GM18858 (cell line): ENCODE measurements at regions not wholly inside any gene's neighbourhood (a gene's known extent, or its start where the extent isn't known, plus 50 kb on each side); places are given as distances from the start of the nearest gene placed in this dataset.
"Not testable (repeated sequence)": the region's sequence is repeated elsewhere in the genome, so short reads cannot be mapped to it uniquely, and the experiment has no call there.

ENCODE experiments used
- ATAC-seq: cut with Tn5 transposase; IDR thresholded peaks from one replicate; pipeline ENCODE4 v1.9.1; 2021; ENCODE audit not compliant: unreplicated experiment

- ATAC-seq: no peak
Observed at GRCh38 chr21:20207335-20207734, 790.9 kb upstream of the NCAM2 start.

- no peak for ATAC-seq
Observed at GRCh38 chr21:20215959-20216358, 782.2 kb upstream of the NCAM2 start.

GRCh38 chr21:20220586-20220985, 777.6 kb upstream of the NCAM2 start:
- ATAC-seq: no peak

- not testable (repeated sequence) for ATAC-seq
Observed at GRCh38 chr21:20221981-20222380, 776.2 kb upstream of the NCAM2 start.

- not testable (repeated sequence) for ATAC-seq
Observed at GRCh38 chr21:20236649-20237048, 761.6 kb upstream of the NCAM2 start.

GRCh38 chr21:20249401-20249800, 748.8 kb upstream of the NCAM2 start:
- no peak for ATAC-seq

GRCh38 chr21:20250337-20250736, 747.9 kb upstream of the NCAM2 start:
- ATAC-seq: no peak

GRCh38 chr21:20253261-20253660, 744.9 kb upstream of the NCAM2 start:
- no peak for ATAC-seq

GRCh38 chr21:20254964-20255363, 743.2 kb upstream of the NCAM2 start:
- ATAC-seq: no peak

GRCh38 chr21:20257052-20257740, 741.0 kb upstream of the NCAM2 start:
- ATAC-seq: no peak

GRCh38 chr21:20258542-20258941, 739.7 kb upstream of the NCAM2 start:
- ATAC-seq: no peak

- no peak for ATAC-seq
Observed at GRCh38 chr21:20259031-20259867, 739.0 kb upstream of the NCAM2 start.

GRCh38 chr21:20260124-20260523, 738.1 kb upstream of the NCAM2 start:
- no peak for ATAC-seq

GRCh38 chr21:20261364-20261763, 736.8 kb upstream of the NCAM2 start:
- ATAC-seq: no peak

GRCh38 chr21:20265707-20266440, 732.3 kb upstream of the NCAM2 start:
- ATAC-seq: no peak

GRCh38 chr21:20266441-20266710, 731.8 kb upstream of the NCAM2 start:
- ATAC-seq: no peak

GRCh38 chr21:20270365-20271055, 727.7 kb upstream of the NCAM2 start:
- no peak for ATAC-seq

- ATAC-seq: no peak
Observed at GRCh38 chr21:20272791-20273362, 725.3 kb upstream of the NCAM2 start.

- ATAC-seq: no peak
Observed at GRCh38 chr21:20276377-20276776, 721.8 kb upstream of the NCAM2 start.

GRCh38 chr21:20276954-20277353, 721.3 kb upstream of the NCAM2 start:
- ATAC-seq: no peak

GRCh38 chr21:20283836-20284235, 714.4 kb upstream of the NCAM2 start:
- no peak for ATAC-seq
